SK-N-SH (cell line): ENCODE measurements at regions not wholly inside any gene's neighbourhood (a gene's known extent, or its start where the extent isn't known, plus 50 kb on each side); places are given as distances from the start of the nearest gene placed in this dataset.

Experiments
- CTCF ChIA-PET: fragments of 300-600, 350-600 bp; formaldehyde crosslinking; extraction: SDS; loops from one replicate; lab custom pipeline; 2021; lab: Yijun Ruan, JAX
- POLR2A ChIA-PET: fragments of 350-600 bp; sonication (Branson Sonifier 250); formaldehyde crosslinking; extraction: SDS; loops from one replicate; lab custom pipeline; 2020; ENCODE audit warnings: antibody characterized with exemption, inconsistent platforms; lab: Yijun Ruan, JAX
- DNase-seq: peaks from one replicate; pipeline ENCODE4 v3.0.0; 2012
- H2AFZ ChIP-seq: fragments of 200-600 bp; sonication (generic); 2 replicates; pipeline ENCODE4 v1.8.1; 2016; ENCODE audit warnings: antibody characterized with exemption, mild to moderate bottlenecking, low read depth
- H3F3A ChIP-seq: fragments of 200-600 bp; sonication (generic); replicated peaks from 2 replicates; pipeline ENCODE3; 2016; ENCODE audit warnings: antibody characterized with exemption, mild to moderate bottlenecking; ENCODE audit not compliant: insufficient read depth
- H3K27ac ChIP-seq, 2 experiments: fragments of 200-500 bp in 1 of 2; fragments of 200-600 bp in 1 of 2; sonication (Bioruptor generic) in 1 of 2; sonication (generic), shearing (Covaris generic) in 1 of 2; 2 replicates each; pipeline versions ENCODE4 v1.5.1 to v1.6.1; 2014 to 2016; ENCODE audit warnings: low read depth in 2 of 2, inconsistent platforms in 1 of 2, low read length in 1 of 2, mild to moderate bottlenecking in 1 of 2, mixed read lengths in 1 of 2
- H3K27me3 ChIP-seq: fragments of 200-600 bp; sonication (generic), shearing (Covaris generic); 2 replicates; pipeline ENCODE4 v1.6.1; 2016; ENCODE audit warnings: mixed run types; ENCODE audit not compliant: insufficient read depth
- H3K36me3 ChIP-seq, 2 experiments: fragments of 200-500 bp in 1 of 2; fragments of 200-600 bp in 1 of 2; sonication (Bioruptor generic) in 1 of 2; sonication (generic) in 1 of 2; replicated peaks in 1 of 2; 2 replicates each; pipeline versions ENCODE3 to v1.5.1; 2014 to 2016; ENCODE audit warnings: low read length in 1 of 2, mild to moderate bottlenecking in 1 of 2; ENCODE audit not compliant: insufficient read depth in 2 of 2, control insufficient read depth in 1 of 2
- H3K4me1 ChIP-seq, 2 experiments: fragments of 200-500 bp in 1 of 2; fragments of 200-600 bp in 1 of 2; sonication (Bioruptor generic) in 1 of 2; sonication (generic), shearing (Covaris generic) in 1 of 2; 2 replicates each; pipeline versions ENCODE4 v1.5.1 to v1.6.1; 2014 to 2016; ENCODE audit warnings: low read depth in 1 of 2, low read length in 1 of 2, mixed run types in 1 of 2; ENCODE audit not compliant: insufficient read depth in 2 of 2, control insufficient read depth in 1 of 2
- H3K4me2 ChIP-seq: fragments of 200-600 bp; sonication (generic), shearing (Covaris generic); 2 replicates; pipeline ENCODE4 v1.6.1; 2017; ENCODE audit warnings: mixed run types
- H3K4me3 ChIP-seq, 2 experiments: fragments of 200-500 bp in 1 of 2; fragments of 200-600 bp in 1 of 2; sonication (Bioruptor generic) in 1 of 2; sonication (generic), shearing (Covaris generic) in 1 of 2; 2 replicates each; pipeline versions ENCODE4 v1.5.1 to v1.8.1; 2014 to 2016; ENCODE audit warnings: low read depth in 2 of 2, inconsistent platforms in 1 of 2, low read length in 1 of 2, mild to moderate bottlenecking in 1 of 2, mixed read lengths in 1 of 2, moderate library complexity in 1 of 2
- H3K79me2 ChIP-seq: fragments of 200-600 bp; sonication (generic); 2 replicates; pipeline ENCODE4 v1.8.1; 2017; ENCODE audit warnings: mild to moderate bottlenecking; ENCODE audit not compliant: insufficient read depth
- H3K9ac ChIP-seq: fragments of 200-600 bp; sonication (generic); 2 replicates; pipeline ENCODE4 v1.6.1; 2017; ENCODE audit warnings: mixed run types
- H3K9me2 ChIP-seq: fragments of 200-600 bp; sonication (generic); 2 replicates; pipeline ENCODE4 v1.6.1; 2017; ENCODE audit warnings: mixed run types
- H3K9me3 ChIP-seq: fragments of 200-600 bp; sonication (generic); 2 replicates; pipeline ENCODE4 v1.6.1; 2017; ENCODE audit warnings: mixed run types, mild to moderate bottlenecking, moderate library complexity
- H4K20me1 ChIP-seq: fragments of 200-600 bp; sonication (generic); 2 replicates; pipeline ENCODE4 v1.6.1; 2017; ENCODE audit warnings: mild to moderate bottlenecking, mixed run types; ENCODE audit not compliant: insufficient read depth
- CHD2 ChIP-seq: fragments of 150-350 bp; IDR thresholded peaks from 2 replicates; pipeline ENCODE4 v1.6.1; 2018; ENCODE audit warnings: low read length; ENCODE audit not compliant: partially characterized antibody
- ELF1 ChIP-seq: IDR thresholded peaks from 2 replicates; pipeline ENCODE4 v1.4.0; 2012
- FOSL2 ChIP-seq: IDR thresholded peaks from 2 replicates; pipeline ENCODE4 v1.4.0; 2012; ENCODE audit warnings: low read depth, mild to moderate bottlenecking, moderate library complexity, borderline replicate concordance
- FOXJ3 ChIP-seq: sonication (generic); formaldehyde crosslinking; IDR thresholded peaks from 2 replicates; pipeline ENCODE4 v1.5.1; 2020; ENCODE audit warnings: mild to moderate bottlenecking, missing genetic modification reagents
- FOXM1 ChIP-seq: IDR thresholded peaks from 2 replicates; pipeline ENCODE4 v1.4.0; 2012; ENCODE audit warnings: low read depth, mild to moderate bottlenecking
- GATA2 ChIP-seq: sonication (generic); formaldehyde crosslinking; IDR thresholded peaks from 2 replicates; pipeline ENCODE4 v1.5.0; 2020; ENCODE audit warnings: mild to moderate bottlenecking, missing genetic modification reagents
- IRF3 ChIP-seq: fragments of 150-350 bp; IDR thresholded peaks from 2 replicates; pipeline ENCODE4 v1.6.1; 2016; ENCODE audit warnings: mild to moderate bottlenecking, low read depth, low read length
- MEF2A ChIP-seq: IDR thresholded peaks from 2 replicates; pipeline ENCODE4 v1.4.0; 2012; ENCODE audit warnings: low read depth, borderline replicate concordance
- MXI1 ChIP-seq: IDR thresholded peaks from 2 replicates; pipeline ENCODE4 v1.6.1; 2012; ENCODE audit warnings: mild to moderate bottlenecking, low read depth, low read length, improper control_type of control experiment
- NRF1 ChIP-seq: IDR thresholded peaks from 2 replicates; pipeline ENCODE4 v1.6.1; 2012; ENCODE audit warnings: low read depth, mild to moderate bottlenecking, low read length
- RAD21 ChIP-seq: IDR thresholded peaks from 2 replicates; pipeline ENCODE4 v1.6.1; 2012; ENCODE audit warnings: mild to moderate bottlenecking, low read length
- REST ChIP-seq: IDR thresholded peaks from 2 replicates; pipeline ENCODE4 v1.6.1; 2012; ENCODE audit warnings: mild to moderate bottlenecking, low read depth, low read length, moderate library complexity
- RFX5 ChIP-seq: IDR thresholded peaks from 2 replicates; pipeline ENCODE4 v1.6.1; 2012; ENCODE audit warnings: mild to moderate bottlenecking, improper control_type of control experiment, low read length
- TCF12 ChIP-seq: IDR thresholded peaks from 2 replicates; pipeline ENCODE4 v1.4.0; 2012
- TEAD4 ChIP-seq: IDR thresholded peaks from 2 replicates; pipeline ENCODE4 v1.4.0; 2012; ENCODE audit warnings: mild to moderate bottlenecking, borderline replicate concordance; ENCODE audit not compliant: insufficient read depth
- WGBS: methylation state at CpG from one replicate; pipeline ENCODE4 v1.1.6; 2017; ENCODE audit warnings: low lambda C conversion rate; 5-methylcytosine and 5-hydroxymethylcytosine counted together
- TF ChIP-seq, protein P1 (sequence below): IDR thresholded peaks from 2 replicates; pipeline ENCODE4; 2012
- TF ChIP-seq, protein P2 (sequence below): IDR thresholded peaks from 2 replicates; pipeline ENCODE4 v1.4.0; 2012; ENCODE audit warnings: low read depth

GRCh38 chr7:79782906-79783305, 329.4 kb upstream of the MAGI2 start:
- Histone ChIP-seq H3K4me2 (no peak overlapping the region), H3K4me1 (peaks cover 0 to 11% of the 10 kb centered on the region in 2 experiments; a peak in 1 of 4 replicates), H3K79me2 (no peaks in the 10 kb centered on the region), H3K27me3 (no peaks in the 10 kb centered on the region), H3K9ac (no peak overlapping the region), H3F3A (no peaks in the 10 kb centered on the region), H2AFZ (no peak overlapping the region), H3K9me3 (no peaks in the 10 kb centered on the region), H3K36me3 (no peaks in the 10 kb centered on the region), H3K4me3 (no peak overlapping the region), H3K27ac (no peak overlapping the region), H3K9me2 (no peaks in the 10 kb centered on the region), H4K20me1 (no peaks in the 10 kb centered on the region)
- POLR2A ChIA-PET = no interaction called here
- CTCF ChIA-PET = interaction anchor here (0.9 to 1.1 kb wide), 2 partner anchors 23 to 485 kb away, joined by 3 to 5 read pairs; no protein-coding TSS in a partner anchor
- no peak for DNase-seq
- TF ChIP-seq, protein P1, sequence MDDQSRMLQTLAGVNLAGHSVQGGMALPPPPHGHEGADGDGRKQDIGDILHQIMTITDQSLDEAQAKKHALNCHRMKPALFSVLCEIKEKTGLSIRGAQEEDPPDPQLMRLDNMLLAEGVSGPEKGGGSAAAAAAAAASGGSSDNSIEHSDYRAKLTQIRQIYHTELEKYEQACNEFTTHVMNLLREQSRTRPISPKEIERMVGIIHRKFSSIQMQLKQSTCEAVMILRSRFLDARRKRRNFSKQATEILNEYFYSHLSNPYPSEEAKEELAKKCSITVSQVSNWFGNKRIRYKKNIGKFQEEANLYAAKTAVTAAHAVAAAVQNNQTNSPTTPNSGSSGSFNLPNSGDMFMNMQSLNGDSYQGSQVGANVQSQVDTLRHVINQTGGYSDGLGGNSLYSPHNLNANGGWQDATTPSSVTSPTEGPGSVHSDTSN = no peak
- TF ChIP-seq MEF2A (no peak), REST (no peak), FOXJ3 (CRISPR knock-in tag) (no peak), IRF3 (no peak)
- TF ChIP-seq, protein P2, sequence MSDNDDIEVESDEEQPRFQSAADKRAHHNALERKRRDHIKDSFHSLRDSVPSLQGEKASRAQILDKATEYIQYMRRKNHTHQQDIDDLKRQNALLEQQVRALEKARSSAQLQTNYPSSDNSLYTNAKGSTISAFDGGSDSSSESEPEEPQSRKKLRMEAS = no peak

GRCh38 chr7:79782256-79782655, 328.8 kb upstream of the MAGI2 start:
- no peaks in the 10 kb centered on the region for H3K9me2 ChIP-seq
- no peak for DNase-seq
- ChIA-PET CTCF (interaction anchor here (0.9 kb wide), 1 partner anchor 484 kb away, joined by 3 read pairs; no protein-coding TSS in a partner anchor), POLR2A (no interaction called here)
- H3K9ac ChIP-seq = no peak overlapping the region
- no peaks in the 10 kb centered on the region for H3K9me3 ChIP-seq
- no peaks in the 10 kb centered on the region for H3K27me3 ChIP-seq
- H3K4me3 ChIP-seq = no peak overlapping the region
- no peaks in the 10 kb centered on the region for H3F3A ChIP-seq
- 0 out of 2 replicates have a peak overlapping the region, but pooled peaks have one; percentile 30 for H2AFZ ChIP-seq
- no peaks in the 10 kb centered on the region for H4K20me1 ChIP-seq
- peak overlapping the region in 1 of 2 experiments; percentile 67; a peak in 1 of 4 replicates for H3K27ac ChIP-seq
- TF ChIP-seq FOXM1 (no peak), MEF2A (no peak), ELF1 (no peak), FOSL2 (no peak), MXI1 (no peak), RFX5 (no peak), TCF12 (no peak), GATA2 (CRISPR knock-in tag) (no peak), CHD2 (no peak), NRF1 (no peak), RAD21 (no peak), TEAD4 (no peak)
- TF ChIP-seq, protein P1 = no peak
- H3K4me2 ChIP-seq = no peak overlapping the region
- no peaks in the 10 kb centered on the region for H3K36me3 ChIP-seq
- H3K79me2 ChIP-seq = no peaks in the 10 kb centered on the region
- H3K4me1 ChIP-seq = peaks cover 0 to 8% of the 10 kb centered on the region in 2 experiments; a peak in 1 of 4 replicates
- WGBS = 78% methylated on average over 3 of the region's 3 CpGs
